AG09319 (cell line): ENCODE measurements at regions not wholly inside any gene's neighbourhood (a gene's known extent, or its start where the extent isn't known, plus 50 kb on each side); places are given as distances from the start of the nearest gene placed in this dataset.

ENCODE experiments used
- DNase-seq: peaks from one replicate; pipeline ENCODE4 v3.0.0-alpha.2; 2010; ENCODE audit warnings: low read depth; ENCODE audit errors: extremely low read depth
- TF ChIP-seq, protein P1 (sequence below): IDR thresholded peaks from 2 replicates; pipeline ENCODE4 v1.5.1; 2011; ENCODE audit warnings: low read depth, mild to moderate bottlenecking, inconsistent platforms, low read length, moderate library complexity

- TF ChIP-seq, protein P1, sequence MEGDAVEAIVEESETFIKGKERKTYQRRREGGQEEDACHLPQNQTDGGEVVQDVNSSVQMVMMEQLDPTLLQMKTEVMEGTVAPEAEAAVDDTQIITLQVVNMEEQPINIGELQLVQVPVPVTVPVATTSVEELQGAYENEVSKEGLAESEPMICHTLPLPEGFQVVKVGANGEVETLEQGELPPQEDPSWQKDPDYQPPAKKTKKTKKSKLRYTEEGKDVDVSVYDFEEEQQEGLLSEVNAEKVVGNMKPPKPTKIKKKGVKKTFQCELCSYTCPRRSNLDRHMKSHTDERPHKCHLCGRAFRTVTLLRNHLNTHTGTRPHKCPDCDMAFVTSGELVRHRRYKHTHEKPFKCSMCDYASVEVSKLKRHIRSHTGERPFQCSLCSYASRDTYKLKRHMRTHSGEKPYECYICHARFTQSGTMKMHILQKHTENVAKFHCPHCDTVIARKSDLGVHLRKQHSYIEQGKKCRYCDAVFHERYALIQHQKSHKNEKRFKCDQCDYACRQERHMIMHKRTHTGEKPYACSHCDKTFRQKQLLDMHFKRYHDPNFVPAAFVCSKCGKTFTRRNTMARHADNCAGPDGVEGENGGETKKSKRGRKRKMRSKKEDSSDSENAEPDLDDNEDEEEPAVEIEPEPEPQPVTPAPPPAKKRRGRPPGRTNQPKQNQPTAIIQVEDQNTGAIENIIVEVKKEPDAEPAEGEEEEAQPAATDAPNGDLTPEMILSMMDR: no peak
These were observed 1313.7 kb upstream of the CDH8 start for GRCh38 chr16:63349961-63350360.

DNA sequence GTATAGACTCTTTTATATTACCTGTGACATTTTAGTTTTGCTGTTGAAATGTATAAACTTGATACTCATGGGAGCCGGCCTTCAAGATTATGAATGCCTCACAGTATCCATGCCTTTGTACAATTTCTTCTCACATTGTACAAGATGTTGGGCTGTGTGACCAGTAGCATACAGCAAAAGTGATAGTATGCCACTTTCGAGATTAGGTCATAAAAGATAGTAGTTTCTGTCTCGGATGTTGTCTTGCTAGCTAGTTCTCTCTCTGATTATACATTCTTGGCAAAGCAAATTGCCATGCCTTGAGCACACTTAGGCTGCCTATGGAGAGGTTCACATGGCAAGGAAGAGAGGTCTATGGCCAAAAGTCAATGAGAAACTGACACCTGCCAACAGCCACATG, 1309.8 kb upstream of the CDH8 start:
- TF ChIP-seq, protein P1: no peak
- no peak for DNase-seq

More at GRCh38 chr16:63349961-63350360, 1313.7 kb upstream of the CDH8 start:
- no peak for DNase-seq

GRCh38 chr16:63337264-63337663, 1301.0 kb upstream of the CDH8 start:
- TF ChIP-seq, protein P1: no peak
- DNase-seq: no peak

DNA sequence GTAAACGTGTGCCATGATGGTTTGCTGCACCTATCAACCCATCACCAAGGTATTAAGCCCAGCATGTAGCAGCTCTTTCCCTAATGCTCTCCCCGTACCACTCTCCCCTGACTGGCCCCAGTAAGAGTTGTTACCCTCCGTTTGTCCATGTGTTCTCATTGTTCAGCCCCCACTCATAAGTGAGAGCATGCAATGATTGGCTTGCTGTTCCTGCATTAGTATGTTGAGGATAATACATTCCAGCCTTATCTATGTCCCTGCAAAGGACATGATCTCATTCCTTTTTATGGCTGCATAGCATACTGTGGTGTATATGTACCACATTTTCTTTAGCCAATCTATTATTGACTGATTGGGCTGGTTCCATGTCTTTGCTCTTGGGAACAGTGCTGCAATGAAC, 1294.9 kb upstream of the CDH8 start:
- DNase-seq: no peak
- TF ChIP-seq, protein P1: no peak

- DNase-seq: no peak
- TF ChIP-seq, protein P1: no peak
These were observed 1290.6 kb upstream of the CDH8 start for GRCh38 chr16:63326736-63327339.

- TF ChIP-seq, protein P1: no peak
These were observed 1287.8 kb upstream of the CDH8 start for GRCh38 chr16:63323722-63324705.

DNA sequence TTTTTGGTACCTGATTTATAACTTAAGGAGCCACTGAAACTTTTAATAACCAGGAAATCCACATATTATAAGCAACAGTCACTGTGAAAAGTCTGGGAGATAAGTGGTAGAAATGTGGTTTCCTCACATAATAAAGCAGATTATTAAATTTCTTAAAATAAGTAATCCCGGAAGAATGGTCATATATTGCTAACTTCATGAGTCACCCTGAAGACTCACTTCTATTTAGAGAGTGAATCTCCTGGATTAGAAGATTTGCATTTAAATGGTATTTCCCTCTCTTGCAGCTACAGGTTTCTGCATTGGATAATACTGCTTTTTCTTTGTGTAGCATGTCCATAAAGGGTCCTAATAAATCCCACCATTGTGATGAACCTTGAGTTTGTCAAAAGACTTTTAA, 1286.8 kb upstream of the CDH8 start:
- TF ChIP-seq, protein P1: no peak
- DNase-seq: no peak

More at GRCh38 chr16:63323722-63324705, 1287.8 kb upstream of the CDH8 start:
- no peak for DNase-seq
